Dermis blood vessel endothelial cell (primary cell): ENCODE measurements at regions not wholly inside any gene's neighbourhood (a gene's known extent, or its start where the extent isn't known, plus 50 kb on each side); places are given as distances from the start of the nearest gene placed in this dataset.
"Not testable (repeated sequence)": the region's sequence is repeated elsewhere in the genome, so short reads cannot be mapped to it uniquely, and the experiment has no call there.

Source experiments
- DNase-seq: peaks from one replicate; pipeline ENCODE4 v3.0.0; 2010

DNA sequence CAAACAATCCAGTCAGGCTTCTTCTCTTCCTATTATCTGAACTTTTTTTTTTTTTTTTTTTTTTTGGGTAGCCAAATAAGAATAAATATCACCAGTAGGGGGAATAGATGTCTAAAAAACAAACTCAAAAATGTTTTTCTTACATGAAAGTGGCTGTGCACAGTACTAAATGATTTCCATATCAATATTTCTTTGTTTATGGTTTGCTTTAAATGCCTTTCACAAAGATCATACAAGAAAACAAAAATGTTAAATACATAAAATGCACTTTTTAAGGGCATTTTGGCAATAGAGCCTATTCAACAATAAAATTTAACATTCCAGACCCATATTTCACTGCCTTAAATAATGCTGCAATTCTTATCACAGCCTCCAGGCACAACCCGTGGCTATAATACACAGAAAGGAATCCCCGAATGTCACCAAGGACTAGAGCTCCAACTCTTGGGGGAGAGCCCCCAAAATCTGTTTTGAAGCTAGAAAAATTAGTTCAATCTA, 91.1 kb upstream of the TBCA start:
- DNase-seq = peak; percentile 35

DNA sequence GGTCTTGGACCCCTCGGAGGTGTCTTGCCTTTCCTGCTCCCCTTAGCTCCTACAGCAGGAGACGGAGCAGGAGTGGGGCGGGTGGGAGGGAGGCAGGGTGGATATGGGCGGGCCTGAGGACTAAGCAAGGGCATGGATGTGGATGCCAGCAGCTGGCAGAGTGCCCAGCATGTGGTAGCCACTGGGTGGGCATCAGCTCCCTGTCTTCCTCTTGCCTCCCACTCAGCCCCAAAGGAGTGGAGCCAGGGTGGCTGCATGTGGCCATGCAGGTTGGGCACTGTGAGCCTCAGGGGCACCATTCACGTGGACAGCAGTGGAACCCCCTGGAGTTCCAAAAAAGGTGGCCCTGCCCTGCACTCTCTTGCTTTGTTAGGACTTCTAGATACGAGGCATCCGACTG, 90.1 kb upstream of the TBCA start:
- DNase-seq = no peak

DNA sequence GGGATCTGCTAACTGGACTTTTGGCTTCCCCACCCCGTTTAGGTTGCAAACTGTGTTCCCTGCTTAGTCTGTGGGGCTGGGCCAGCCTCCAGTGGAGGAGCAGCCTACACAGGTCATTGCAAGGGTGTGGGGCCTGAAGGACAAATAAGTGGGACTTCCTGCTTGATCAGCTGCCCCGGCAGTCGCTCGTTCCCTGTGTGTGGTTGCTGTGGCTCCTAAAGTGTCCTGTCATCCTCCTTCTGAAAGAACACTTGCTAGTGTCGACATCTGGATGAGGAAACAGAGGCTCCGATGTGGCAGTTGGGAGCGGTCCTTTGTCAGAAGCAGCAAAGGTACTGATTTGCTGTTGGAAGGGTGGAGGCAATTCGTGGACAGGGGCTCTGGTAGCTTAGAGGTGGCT, 88.9 kb upstream of the TBCA start:
- DNase-seq = no peak

DNA sequence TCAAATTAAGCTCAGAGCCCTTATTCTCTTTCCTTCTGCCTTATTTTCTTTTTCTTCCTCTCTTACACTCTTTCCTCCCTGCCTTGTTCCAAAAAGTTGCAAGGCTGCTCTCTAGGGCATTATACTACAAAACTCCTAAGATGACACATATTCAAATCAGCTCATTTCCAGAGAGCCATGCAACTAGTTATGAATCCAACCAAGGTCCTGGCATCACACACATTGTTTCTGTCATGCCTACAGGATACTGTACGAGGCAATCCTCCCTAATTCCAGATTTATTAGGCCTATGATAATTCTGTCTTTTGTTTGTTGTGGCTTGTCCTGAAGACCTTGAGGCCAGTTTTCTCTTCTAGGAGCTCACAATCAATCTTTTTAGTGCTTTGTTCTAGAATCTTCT, 87.0 kb upstream of the TBCA start:
- DNase-seq = no peak

DNA sequence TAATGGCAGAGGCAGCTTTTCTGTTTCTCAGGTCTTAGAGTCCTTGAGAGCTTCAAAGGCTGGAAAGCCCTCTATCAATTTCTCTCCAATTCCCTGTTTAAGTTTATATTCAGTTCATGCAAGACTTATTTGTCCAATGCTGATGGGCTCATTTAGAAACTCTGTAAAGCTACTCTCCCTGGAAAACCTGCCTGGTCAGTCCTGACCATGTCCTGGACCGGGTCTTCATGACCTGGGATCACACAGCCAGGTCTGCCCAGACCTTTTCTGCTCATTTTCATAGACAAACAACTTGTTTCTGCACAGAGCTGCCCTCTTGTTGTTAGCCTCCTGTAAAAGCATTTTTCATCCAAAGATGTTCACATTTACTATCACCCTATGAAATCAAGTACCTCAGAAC, 85.4 kb upstream of the TBCA start:
- no peak for DNase-seq

DNA sequence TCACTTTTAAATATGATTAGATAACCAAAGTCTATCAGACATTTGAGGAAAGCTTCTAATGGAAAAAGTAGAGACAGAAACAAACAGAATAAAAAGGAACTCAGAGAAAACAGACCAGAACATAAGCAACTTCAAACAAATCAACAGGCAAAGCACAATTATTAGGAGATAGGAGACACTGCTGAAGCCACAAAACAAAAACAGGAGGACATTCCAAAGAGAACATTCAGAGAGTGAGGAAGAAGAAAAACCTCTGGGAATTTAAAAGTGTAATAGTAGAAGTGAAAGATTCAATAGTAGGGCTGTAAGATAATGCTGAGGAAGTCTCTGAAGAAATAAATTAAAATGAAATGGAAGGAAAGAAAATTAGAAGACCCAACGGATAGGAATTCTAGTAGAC, 83.2 kb upstream of the TBCA start:
- no peak for DNase-seq

DNA sequence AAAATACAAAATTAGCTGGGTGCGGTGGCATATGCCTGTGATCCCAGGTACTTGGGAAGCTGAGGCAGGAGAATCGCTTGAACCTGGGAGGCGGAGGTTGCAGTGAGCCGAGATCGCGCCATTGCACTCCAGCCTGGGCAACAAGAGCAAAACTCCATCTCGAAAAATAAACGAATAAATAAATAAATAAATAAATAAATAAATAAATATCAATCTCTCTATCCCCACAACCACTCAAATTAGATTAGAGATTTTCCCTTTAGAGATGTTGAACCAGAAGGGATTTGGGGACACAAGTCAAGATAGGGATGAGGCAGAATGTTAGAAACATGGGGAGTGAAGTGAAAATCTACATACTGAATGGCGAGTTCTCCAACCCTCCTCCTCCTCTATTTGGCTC, 82.5 kb upstream of the TBCA start:
- DNase-seq = not testable (repeated sequence)

DNA sequence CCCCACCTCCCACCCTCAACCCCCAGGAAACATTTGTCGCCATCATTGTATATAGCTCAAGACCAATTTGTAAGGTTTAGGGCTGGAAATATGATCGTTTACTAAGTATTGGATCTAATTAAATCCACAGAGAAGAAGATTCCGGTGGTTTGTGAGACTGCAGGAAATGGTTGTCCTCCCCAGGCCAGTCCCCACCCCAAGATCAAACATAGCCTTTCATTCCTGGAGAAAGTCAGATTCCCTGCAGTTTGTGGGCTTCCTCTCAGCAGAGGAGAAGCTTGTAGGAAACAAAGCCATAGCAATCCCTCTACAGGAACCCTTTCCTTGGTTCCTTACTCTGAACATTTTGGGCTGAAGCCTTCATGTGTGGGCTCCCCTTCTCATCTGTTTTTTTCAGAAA, 79.2 kb upstream of the TBCA start:
- no peak for DNase-seq

DNA sequence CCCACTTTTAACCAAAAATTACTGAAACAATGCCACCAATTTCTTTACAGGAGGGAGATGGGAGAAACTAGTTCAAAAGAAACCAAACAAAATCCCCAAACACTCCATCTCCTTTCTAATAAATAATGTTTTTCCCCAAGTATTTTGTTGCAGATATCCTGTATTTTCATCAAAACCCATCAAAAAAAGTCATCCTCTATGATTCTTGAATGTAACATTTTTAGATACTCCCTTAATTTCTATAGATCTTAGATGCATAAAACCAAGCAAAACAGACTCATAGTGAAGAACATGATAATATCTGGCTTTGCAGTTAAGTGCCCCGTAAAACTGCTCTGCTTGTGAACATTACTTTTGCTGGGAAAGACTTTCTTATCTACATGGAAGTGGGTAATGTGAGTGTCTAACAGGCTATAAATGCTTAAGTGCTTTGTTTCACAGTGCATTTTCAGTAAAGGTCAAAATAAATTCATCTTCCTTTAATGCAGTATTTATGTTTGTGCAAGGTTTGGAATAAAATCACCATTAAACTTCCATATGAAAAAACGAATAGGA, 77.3 kb upstream of the TBCA start:
- no peak for DNase-seq

DNA sequence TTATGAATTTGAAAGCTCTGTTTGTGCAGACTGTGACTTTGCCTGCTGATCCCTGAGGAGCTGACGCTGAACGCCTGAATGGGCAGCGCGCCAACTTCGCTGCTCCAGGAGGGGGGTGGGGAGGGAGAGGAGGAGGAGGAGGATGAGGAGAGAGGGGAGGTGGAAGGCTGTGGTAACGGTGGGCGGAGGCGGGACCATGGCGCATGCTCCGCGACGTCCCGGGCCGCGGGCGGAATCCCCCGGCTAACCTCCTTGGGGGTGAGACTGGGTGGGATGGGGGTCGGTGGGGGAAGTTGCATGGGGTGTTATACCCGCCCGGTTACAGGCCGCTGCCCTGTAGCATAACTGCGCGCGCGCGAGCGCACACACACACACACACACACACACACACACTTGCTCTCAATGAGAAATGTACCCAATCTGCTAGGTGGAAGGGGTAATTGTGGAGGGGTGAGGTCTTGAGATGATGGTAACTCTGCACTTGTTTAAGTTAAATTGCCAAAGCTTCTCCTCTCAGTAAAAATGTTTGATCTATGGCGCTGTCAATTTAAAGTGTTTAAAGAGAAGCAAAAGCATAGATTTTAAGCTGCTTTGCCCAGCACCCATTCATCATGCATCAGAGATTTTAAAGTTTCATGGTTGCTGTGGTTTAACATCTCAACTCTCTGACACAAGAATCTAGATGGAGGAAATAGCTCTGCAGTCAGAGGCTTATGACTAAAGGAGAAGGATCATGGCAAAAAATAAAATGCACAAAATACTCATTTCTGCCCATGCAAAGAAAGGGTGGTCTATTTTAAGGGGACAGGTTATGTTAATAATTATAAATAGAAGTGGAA, 76.6 kb upstream of the TBCA start:
- peak; percentile 55 for DNase-seq

DNA sequence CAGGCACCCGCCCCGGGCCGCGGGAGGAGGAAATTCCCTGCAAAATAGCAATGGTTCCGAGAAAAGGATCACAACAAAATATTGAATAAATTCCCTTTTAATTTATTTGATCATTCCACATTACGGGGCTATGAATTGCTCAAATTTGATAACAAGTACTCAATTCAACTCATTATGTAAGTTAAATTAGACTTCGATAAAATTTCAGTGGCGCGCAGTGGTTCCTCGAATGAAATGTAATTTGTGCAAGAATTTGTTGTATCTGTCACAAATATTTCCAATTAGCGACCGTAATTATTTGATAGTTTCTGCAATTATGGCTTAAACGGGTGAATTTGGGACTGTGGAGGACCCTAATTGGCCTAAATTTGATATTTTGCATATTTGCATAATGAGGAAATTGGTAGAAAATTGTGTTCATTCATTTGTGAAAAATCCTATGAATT, 76.0 kb upstream of the TBCA start:
- DNase-seq = no peak

DNA sequence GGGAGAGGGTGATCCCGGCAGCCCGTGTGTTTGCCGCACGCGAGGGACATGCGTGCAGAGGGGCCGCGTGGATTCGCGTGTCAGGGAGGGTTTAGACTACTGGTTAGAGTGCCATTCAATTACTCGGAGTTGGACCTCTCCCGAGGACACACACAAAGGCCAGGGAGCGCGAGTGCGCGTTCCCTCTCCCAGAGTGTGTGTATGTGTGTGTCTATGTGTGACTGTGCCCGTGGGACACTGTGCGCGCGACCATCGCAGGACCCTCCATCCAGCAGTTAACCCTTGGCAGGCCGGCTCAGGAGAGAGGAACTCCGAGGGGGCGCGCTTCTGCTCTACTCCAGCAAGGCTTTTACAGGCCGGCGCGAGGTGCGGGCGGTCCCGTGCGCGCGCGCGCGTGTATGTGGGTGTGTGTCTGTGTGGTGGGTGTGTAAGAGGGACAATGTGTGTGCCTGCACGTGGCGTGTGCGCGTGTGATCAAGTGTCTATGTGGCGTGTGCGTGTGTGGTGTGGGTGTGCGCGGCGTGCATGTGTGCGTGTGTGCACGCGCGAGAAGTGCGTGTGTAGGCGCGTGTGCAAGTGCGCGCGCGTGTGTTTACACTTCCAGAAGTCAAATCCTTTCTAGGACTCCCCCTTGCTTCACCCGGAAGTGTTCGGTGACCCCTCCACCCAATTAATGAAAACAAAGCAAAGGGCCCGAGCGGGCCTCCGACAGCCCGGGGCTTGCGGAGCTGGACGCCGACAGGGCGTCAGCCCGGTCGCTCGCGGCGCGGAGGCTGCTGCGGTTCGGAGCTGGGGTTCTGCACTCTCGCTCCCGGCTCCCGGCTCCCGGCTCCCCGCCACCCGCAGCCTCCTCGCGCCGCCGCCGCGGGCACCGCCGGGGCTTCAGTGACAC, 75.3 kb upstream of the TBCA start:
- DNase-seq = peak; percentile 37

DNA sequence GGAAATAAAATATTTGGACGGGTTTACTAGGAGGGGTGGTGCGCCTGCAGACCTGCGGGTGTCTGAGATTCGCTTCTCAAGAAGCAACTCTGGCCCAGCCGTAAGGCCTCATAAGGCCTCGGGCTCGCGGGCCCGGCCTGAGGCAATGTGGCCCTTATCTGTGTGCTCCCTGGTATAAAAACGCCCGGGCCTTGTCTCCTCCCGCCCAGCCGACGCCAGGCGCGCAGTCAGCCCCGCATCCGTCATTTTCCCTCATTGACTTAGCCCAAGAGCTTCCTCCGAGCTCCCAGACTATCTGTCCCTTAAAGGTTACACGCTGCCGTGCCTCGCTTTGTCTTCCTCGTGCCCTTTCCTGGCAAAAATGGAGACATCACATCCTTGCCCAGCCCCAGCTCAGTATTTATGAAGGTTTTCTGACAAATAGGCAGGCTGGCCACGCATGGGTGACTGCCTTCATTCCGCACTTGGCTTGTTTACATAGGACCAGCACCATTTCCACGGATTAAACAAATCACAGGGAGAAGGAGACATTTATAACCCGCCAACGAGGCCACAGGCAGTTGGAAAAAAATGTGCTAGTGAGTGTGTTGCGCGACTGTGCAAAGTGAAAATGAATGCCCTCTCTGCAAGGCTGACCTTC, 74.5 kb upstream of the TBCA start:
- DNase-seq = peak; percentile 4

DNA sequence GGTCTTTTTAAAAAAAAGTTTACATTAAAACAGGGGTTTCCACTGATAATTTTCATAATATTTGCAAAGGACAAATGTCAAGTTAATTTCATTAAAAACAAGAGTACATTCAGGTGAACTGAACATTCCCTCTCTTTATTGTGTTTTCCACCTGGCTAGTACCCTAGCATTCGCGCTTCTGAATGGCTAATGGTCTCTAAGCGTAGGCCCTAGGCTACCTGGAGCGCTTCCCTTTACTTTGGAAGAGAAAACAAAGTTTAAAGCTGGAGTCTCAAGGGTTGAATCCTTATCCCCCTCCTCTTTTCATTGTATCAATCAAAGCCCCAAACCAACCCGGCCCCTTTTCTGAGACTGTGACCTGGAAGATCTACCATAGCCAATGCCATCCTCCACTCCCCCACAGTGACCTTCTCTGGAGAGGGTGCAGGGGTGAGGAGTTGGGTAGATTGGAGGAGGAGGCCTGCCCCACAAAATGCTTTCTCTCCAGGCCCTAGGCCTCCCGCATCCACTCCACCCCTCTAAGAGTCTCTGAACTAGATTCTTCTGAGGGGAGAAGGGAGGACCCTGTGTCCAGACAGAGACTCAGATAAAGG, 73.3 kb upstream of the TBCA start:
- no peak for DNase-seq

DNA sequence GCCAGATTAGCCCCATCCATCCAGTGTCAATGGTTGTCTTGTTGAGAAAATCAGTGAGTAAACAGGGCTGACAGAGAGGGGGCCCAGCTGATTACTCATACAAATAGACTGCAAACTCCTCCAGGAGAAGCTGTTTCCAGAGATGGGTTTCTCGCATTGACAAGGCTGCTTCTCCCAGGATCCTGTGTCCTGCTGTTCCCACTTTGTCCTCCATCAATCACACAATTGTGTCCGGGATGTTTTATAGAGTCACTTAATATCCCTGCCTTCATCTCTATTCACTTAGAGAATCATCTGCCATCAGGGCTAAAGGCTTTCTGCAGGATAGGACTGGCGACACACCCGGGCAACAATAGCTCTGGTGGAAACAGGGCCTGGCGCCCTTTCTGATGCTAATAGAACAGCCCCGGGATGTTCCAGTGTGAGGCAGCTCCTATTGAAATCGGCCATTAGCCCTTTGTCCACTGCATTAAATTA, 71.7 kb upstream of the TBCA start:
- DNase-seq = no peak

DNA sequence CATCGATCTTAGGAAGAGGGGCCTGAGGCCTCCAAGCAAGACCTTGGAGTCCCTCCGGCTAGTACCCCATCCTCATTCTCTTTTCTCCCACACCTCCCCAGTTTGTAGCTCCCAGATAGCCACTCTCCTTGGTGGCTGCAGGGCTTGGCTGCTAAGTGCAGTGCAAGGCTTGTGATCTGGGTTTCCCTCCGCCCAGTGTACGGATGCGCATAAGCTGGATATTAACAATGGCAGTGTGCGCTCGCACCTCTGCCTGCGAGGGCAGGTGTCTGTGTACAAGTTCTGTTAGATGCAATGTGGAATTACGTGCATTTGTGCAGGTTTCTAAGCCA, 71.0 kb upstream of the TBCA start:
- DNase-seq = no peak

DNA sequence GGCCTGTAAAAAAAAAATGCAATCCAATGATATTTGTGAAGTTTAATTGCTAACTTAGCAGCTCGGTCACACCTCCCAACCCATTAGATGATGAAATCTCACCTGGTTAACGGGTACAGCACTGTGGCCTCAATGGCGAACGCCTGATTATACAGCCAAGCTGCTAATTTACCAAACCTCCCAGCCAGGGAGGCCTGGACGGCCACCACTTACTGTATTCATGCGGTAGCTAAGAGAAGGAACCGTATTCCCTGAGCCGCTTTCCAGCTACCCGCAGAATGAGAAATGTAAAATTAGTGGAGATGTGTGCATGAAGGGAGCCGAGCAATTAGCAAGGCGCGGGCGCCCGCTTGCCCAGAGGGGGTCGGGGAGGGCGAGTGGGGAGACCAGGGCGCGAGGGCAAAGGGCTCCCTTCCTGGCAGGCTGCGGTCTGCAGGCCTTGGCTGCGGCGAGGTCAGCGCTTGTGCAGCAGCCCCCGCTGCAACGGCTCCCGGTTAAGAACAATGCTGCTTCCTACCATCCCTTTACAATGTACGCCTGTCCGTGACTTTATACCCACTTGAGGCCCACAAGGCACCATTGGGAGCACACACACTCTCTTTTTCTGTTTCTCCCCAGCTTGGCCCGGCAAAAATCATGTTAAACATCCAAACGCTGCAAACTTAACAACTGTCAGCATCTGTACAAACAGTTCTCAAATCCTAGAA, 70.4 kb upstream of the TBCA start:
- no peak for DNase-seq

DNA sequence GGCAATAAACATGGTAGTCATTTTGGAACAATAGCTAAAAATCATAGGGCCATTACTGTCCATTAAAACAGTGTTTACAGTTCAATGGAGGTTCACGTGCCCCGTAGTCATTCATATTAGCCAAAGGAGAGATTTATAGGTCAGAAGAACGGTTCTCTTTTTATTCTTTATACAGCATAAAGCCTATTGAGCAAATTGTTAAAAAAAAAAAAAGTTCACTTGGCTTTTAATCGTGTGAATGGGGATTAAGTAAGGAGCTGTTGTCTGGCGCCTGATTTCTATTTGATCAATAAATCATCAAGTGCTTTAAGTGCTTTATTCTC, 69.1 kb upstream of the TBCA start:
- no peak for DNase-seq

DNA sequence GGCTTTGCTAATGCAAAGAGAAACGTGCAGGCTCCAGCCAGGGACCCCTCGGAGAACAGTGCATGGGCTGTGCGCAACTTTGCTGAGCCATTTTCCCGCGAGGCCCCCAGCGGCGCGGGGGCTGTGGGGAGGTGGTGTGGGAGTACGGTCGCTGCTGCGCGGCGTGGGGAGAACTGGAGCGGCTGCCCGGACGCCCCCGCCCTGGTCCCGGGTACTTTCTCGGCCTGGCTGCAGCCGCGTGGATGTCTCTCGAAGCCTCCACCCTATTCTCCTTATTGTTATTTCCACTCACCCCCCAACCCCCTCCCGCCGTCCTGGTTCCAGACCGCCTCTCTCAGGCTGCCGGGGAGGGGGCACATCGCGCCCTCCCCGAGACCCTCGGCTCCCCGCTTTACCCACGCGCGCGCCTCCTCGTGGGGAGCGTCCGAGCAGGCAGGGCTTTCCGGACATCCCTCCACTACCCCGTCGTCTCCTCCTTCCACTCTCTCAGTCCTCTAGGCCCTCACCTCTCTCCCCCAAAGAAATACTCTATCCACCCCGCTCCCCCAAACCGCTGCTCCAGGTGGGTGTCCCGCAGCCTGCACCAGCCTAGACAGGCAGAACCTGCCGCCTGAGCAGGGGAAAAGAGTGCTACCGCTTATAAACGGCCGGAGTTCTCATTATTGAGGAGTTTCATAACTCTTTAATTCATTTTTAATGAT, 68.6 kb upstream of the TBCA start:
- no peak for DNase-seq

DNA sequence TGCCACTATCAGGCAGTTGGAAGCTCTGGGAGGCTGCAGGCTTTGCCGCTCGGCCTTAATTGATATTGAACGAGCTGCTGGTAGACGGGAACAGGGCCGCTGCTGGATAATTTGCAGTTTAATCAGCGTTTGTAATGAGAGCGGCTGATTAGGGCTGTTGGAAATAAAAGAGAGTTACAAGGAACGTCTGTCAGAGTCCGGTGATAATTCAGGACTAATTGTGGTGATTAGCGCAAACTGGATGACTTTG, 68.2 kb upstream of the TBCA start:
- peak; percentile 28 for DNase-seq

DNA sequence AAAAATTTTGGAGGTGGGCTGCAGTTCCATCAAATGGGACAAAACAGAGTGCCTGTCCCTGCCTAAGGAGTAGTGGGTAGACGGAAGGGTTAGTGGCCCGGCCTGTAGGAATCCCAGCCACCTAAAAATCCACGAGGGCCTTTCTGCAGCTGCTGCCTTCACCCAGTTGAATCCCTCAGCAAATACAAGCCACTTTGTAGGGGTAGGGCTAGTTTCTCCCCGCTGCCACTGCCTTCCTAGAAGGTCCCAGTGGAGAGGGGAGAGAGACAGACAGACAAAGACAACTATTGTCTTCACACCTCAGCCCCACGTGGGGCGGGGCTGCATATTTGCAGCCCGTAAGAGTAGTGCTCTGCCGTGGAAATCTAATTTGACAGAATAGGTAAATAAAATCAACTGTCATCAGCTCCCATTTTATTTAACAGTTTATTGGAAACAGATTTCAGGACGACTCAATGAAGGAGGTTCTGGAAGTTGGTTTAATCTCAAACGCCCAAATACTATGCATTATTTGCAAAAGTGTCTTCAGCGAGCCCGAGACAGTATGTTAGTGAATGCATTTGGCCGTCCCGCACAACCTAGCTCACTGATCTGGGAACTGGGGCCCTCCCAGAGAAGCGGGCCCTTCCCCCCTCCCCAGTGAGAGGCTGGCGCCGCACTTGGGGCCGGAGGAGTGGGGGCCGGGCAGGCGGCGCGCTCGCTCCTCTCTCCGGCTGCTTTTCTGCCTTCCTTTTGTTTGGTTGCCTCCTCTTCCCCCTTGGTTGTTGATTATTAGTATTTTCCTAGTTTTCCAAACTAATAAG, 67.6 kb upstream of the TBCA start:
- no peak for DNase-seq
